ENCODE measurements at regions not wholly inside any gene's neighbourhood (a gene's known extent, or its start where the extent isn't known, plus 50 kb on each side); places are given as distances from the start of the nearest gene placed in this dataset.

DNA sequence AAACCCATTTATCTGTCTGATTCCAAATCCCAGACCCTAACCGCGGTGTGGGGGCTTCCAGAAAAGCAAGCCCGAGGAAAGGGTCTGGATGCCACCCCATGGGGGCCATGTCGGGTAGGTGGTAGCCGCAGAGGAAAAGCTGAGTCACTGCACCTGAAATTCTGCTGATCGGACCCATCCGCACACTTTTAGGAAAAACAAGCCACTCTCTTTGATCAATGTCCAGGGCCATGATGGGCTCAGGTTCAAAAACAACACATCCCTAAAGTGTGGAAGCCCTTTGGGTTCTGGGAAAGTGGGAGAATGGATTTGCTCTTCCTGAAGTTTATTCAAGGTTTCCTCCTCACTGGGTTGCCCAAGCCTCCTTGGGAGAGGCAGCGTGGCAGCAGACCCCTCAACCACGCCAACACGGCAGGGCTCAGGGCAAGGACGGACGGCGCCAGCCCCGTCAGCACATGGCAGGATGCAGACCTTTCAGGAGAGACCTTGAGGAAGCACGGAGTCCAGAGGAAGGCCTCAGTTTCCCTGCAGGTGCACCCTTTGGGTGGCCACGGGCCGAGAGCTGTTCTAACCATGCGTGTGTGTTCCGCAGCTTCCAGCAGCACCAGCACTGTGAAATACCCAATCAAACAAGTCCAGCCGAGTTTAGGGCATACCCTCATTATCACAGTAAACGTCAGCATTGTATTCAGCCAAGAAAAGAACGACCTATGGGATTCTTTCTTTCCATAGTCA, 367.0 kb downstream of the FOXL1 start:
- TF ChIP-seq, protein P1, sequence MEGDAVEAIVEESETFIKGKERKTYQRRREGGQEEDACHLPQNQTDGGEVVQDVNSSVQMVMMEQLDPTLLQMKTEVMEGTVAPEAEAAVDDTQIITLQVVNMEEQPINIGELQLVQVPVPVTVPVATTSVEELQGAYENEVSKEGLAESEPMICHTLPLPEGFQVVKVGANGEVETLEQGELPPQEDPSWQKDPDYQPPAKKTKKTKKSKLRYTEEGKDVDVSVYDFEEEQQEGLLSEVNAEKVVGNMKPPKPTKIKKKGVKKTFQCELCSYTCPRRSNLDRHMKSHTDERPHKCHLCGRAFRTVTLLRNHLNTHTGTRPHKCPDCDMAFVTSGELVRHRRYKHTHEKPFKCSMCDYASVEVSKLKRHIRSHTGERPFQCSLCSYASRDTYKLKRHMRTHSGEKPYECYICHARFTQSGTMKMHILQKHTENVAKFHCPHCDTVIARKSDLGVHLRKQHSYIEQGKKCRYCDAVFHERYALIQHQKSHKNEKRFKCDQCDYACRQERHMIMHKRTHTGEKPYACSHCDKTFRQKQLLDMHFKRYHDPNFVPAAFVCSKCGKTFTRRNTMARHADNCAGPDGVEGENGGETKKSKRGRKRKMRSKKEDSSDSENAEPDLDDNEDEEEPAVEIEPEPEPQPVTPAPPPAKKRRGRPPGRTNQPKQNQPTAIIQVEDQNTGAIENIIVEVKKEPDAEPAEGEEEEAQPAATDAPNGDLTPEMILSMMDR (IDR thresholded peaks at IDR 0.05; ENCODE audit: low read depth, low read length), result no peak
- TF ChIP-seq EZH2phosphoT487 (IDR thresholded peaks at IDR 0.05; ENCODE audit: low read depth), result no peak
